HEK293 (cell line): ENCODE measurements at regions not wholly inside any gene's neighbourhood (a gene's known extent, or its start where the extent isn't known, plus 50 kb on each side); places are given as distances from the start of the nearest gene placed in this dataset.

Experiments
- CTCF ChIP-seq: fragments of 450-650 bp; formaldehyde crosslinking; IDR thresholded peaks from 2 replicates; pipeline ENCODE4 v1.5.1; 2016; ENCODE audit warnings: missing biosample characterization, missing genetic modification characterization
- GLI2 ChIP-seq: fragments of 450-650 bp; formaldehyde crosslinking; IDR thresholded peaks from 2 replicates; pipeline ENCODE4; 2017; ENCODE audit warnings: missing biosample characterization, missing genetic modification characterization, low read depth, borderline replicate concordance
- KLF10 ChIP-seq: fragments of 450-650 bp; IDR thresholded peaks from 2 replicates; pipeline ENCODE4 v1.5.1; 2018; ENCODE audit warnings: missing biosample characterization, mild to moderate bottlenecking, missing genetic modification characterization
- MYNN ChIP-seq: fragments of 450-650 bp; formaldehyde crosslinking; IDR thresholded peaks from 2 replicates; pipeline ENCODE4 v1.5.1; 2016; ENCODE audit warnings: missing biosample characterization, missing genetic modification characterization, borderline replicate concordance
- ZBTB49 ChIP-seq: fragments of 450-650 bp; formaldehyde crosslinking; IDR thresholded peaks from 2 replicates; pipeline ENCODE4 v1.5.1; 2016; ENCODE audit warnings: missing biosample characterization, missing genetic modification characterization, low read depth
- ZBTB7A ChIP-seq: fragments of 450-650 bp; formaldehyde crosslinking; IDR thresholded peaks from 2 replicates; pipeline ENCODE4 v1.5.1; 2016; ENCODE audit warnings: low read depth, missing biosample characterization, missing genetic modification characterization
- ZNF114 ChIP-seq: fragments of 450-650 bp; formaldehyde crosslinking; IDR thresholded peaks from 2 replicates; pipeline ENCODE4 v1.5.0; 2017; ENCODE audit warnings: missing biosample characterization, missing genetic modification characterization
- ZNF146 ChIP-seq: fragments of 450-650 bp; formaldehyde crosslinking; IDR thresholded peaks from 2 replicates; pipeline ENCODE4 v1.5.1; 2016; ENCODE audit warnings: missing biosample characterization, missing genetic modification characterization
- ZNF274 ChIP-seq, 2 experiments: fragments of 200-500 bp in 1 of 2; fragments of 450-650 bp in 1 of 2; sonication (Bioruptor generic) in 1 of 2; formaldehyde crosslinking in 1 of 2; IDR thresholded peaks; 2 replicates each; pipeline versions ENCODE4 v1.5.1 to v1.6.1; 2014 to 2016; ENCODE audit warnings: borderline replicate concordance in 1 of 2, inconsistent platforms in 1 of 2, low read length in 1 of 2, missing biosample characterization in 1 of 2, missing genetic modification characterization in 1 of 2
- ZNF416 ChIP-seq: fragments of 450-650 bp; formaldehyde crosslinking; IDR thresholded peaks from 2 replicates; pipeline ENCODE4 v1.5.1; 2016; ENCODE audit warnings: missing biosample characterization, missing genetic modification characterization
- ZNF521 ChIP-seq: fragments of 450-650 bp; formaldehyde crosslinking; IDR thresholded peaks from 2 replicates; pipeline ENCODE4 v1.5.1; 2017; ENCODE audit warnings: missing biosample characterization, mild to moderate bottlenecking, missing genetic modification characterization
- ZNF555 ChIP-seq: fragments of 450-650 bp; formaldehyde crosslinking; conservative IDR thresholded peaks from 2 replicates; pipeline ENCODE4 v1.5.1; 2017; ENCODE audit warnings: missing biosample characterization, mild to moderate bottlenecking, missing genetic modification characterization, inconsistent platforms
- ZNF610 ChIP-seq: fragments of 450-650 bp; formaldehyde crosslinking; IDR thresholded peaks from 2 replicates; pipeline ENCODE4 v1.5.1; 2016; ENCODE audit warnings: missing biosample characterization, missing genetic modification characterization, borderline replicate concordance

GRCh38 chr16:61277849-61278248, 758.4 kb downstream of the CDH8 start:
- TF ChIP-seq GLI2 (tag by site-specific recombination) (no peak), ZNF521 (tag by site-specific recombination) (no peak), CTCF (tag by site-specific recombination) (no peak), ZNF274 (IDR thresholded peaks at IDR 0.05; ENCODE audit: low read length) (no peak), ZNF274 (tag by site-specific recombination; IDR thresholded peaks at IDR 0.05; ENCODE audit: borderline replicate concordance) (no peak), ZNF146 (tag by site-specific recombination) (no peak), ZNF114 (tag by site-specific recombination) (no peak), KLF10 (tag by site-specific recombination) (no peak), ZNF555 (tag by site-specific recombination) (no peak), ZBTB49 (tag by site-specific recombination) (no peak), MYNN (tag by site-specific recombination) (no peak), ZNF610 (tag by site-specific recombination) (no peak), ZBTB7A (no peak), ZNF416 (tag by site-specific recombination) (no peak)
